Type B pancreatic cell (in vitro differentiated cells): ENCODE measurements at regions not wholly inside any gene's neighbourhood (a gene's known extent, or its start where the extent isn't known, plus 50 kb on each side); places are given as distances from the start of the nearest gene placed in this dataset.
"Not testable (repeated sequence)": the region's sequence is repeated elsewhere in the genome, so short reads cannot be mapped to it uniquely, and the experiment has no call there.

ENCODE experiments used
- DNase-seq: peaks from one replicate; pipeline ENCODE4 v3.0.0; 2021; ENCODE audit warnings: mixed read lengths; ENCODE audit not compliant: unreplicated experiment; ENCODE audit errors: extremely low spot score
- H3K27ac Mint-ChIP-seq: 2 replicates; pipeline ENCODE4 v1.8.0; 2021; ENCODE audit warnings: mild to moderate bottlenecking, mixed read lengths
- H3K27me3 Mint-ChIP-seq: 2 replicates; pipeline ENCODE4 v1.8.0; 2021; ENCODE audit warnings: mixed read lengths
- H3K36me3 Mint-ChIP-seq: 2 replicates; pipeline ENCODE4 v1.8.0; 2021; ENCODE audit warnings: mixed read lengths
- H3K4me1 Mint-ChIP-seq: one replicate; pipeline ENCODE4 v1.8.0; 2021; ENCODE audit warnings: mixed read lengths; ENCODE audit not compliant: unreplicated experiment
- H3K4me3 Mint-ChIP-seq: 2 replicates; pipeline ENCODE4 v1.8.0; 2021; ENCODE audit warnings: mild to moderate bottlenecking, mixed read lengths
- H3K9me3 Mint-ChIP-seq: 2 replicates; pipeline ENCODE4 v1.8.0; 2021; ENCODE audit warnings: mixed read lengths
- TF ChIP-seq, protein P1 (sequence below): fragments of 200-600 bp; sonication (generic); conservative IDR thresholded peaks from 2 replicates; pipeline ENCODE4 v1.5.0; 2021; ENCODE audit warnings: antibody characterized with exemption, mild to moderate bottlenecking

DNA sequence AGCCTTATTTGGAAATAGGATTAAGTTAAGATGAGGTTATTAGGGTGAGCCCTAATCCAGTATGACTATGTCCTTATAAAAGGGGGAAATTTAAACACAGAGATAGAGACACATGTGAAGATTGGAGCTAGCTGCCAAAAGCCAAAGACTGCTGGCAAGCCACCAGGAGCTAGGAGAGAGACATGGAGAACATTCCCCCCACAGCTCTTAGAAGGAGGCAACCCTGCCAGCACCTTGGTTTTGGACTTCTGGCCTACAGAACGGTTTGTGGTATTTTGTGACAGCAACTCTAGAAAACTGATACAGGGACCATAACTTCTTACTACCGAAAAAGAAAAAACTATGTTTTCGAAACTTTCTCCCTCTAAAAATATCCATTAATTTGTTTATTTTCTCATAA is 245.3 kb upstream of the RARB start:
- H3K4me1 Mint-ChIP-seq: no peaks in the 10 kb centered on the region
- no peaks in the 10 kb centered on the region for H3K36me3 Mint-ChIP-seq
- peaks cover 5% of the 10 kb centered on the region for H3K9me3 Mint-ChIP-seq
- H3K27me3 Mint-ChIP-seq: peaks cover 20% of the 10 kb centered on the region
- H3K4me3 Mint-ChIP-seq: no peak overlapping the region
- TF ChIP-seq, protein P1, sequence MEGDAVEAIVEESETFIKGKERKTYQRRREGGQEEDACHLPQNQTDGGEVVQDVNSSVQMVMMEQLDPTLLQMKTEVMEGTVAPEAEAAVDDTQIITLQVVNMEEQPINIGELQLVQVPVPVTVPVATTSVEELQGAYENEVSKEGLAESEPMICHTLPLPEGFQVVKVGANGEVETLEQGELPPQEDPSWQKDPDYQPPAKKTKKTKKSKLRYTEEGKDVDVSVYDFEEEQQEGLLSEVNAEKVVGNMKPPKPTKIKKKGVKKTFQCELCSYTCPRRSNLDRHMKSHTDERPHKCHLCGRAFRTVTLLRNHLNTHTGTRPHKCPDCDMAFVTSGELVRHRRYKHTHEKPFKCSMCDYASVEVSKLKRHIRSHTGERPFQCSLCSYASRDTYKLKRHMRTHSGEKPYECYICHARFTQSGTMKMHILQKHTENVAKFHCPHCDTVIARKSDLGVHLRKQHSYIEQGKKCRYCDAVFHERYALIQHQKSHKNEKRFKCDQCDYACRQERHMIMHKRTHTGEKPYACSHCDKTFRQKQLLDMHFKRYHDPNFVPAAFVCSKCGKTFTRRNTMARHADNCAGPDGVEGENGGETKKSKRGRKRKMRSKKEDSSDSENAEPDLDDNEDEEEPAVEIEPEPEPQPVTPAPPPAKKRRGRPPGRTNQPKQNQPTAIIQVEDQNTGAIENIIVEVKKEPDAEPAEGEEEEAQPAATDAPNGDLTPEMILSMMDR: no peak
- no peak overlapping the region for H3K27ac Mint-ChIP-seq
- DNase-seq: no peak

DNA sequence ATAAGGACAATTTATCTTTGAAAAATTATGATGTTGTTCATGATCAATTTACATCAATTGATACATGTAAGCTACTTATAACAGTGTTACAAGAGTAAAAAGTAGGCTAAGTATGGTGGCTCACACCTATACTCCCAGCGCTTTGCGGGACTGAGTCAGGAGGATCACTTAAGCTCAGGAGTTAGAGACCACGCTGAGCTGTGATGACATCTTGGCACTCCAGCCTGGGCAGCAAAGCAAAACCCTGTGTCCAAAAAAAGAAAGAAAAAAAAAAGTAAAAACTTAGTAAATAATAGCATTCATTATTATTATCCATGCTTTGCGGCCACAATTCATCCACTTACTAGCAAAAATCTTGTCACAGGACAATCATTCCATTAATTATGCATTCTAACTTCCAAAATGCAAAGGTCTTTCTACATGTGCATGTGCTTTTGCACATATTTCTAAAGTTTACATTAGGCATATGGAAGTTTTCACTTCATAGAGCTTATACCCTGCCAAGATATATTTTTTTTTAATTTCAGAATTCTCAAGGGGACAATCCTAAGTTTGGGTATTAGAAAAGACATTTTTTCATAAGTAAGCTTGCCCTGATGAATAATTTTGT is 243.3 kb upstream of the RARB start:
- no peak for DNase-seq
- H3K9me3 Mint-ChIP-seq: no peaks in the 10 kb centered on the region
- no peaks in the 10 kb centered on the region for H3K36me3 Mint-ChIP-seq
- H3K27ac Mint-ChIP-seq: no peak overlapping the region
- H3K27me3 Mint-ChIP-seq: peaks cover 10% of the 10 kb centered on the region
- TF ChIP-seq, protein P1: no peak
- no peaks in the 10 kb centered on the region for H3K4me1 Mint-ChIP-seq
- H3K4me3 Mint-ChIP-seq: no peak overlapping the region

DNA sequence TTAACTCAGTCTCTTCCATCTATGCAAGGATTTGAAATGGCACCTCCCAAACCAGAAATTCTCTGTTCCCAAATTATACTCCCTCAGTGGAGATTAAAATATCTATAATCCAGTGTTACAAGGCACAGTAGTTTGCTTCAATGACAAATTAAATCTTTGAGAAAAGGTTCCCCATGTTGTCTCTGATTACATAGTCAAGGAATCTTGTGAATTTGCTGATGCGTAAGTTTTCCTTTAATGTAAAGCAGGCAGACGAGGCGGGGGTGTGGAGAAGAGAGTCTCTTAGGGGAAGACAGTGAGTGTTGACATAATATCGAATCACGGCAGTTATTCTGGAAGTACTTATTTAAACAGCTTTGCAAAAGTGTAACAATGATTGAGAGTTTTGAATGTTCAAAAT is 236.4 kb upstream of the RARB start:
- no peaks in the 10 kb centered on the region for H3K27me3 Mint-ChIP-seq
- peaks cover 18% of the 10 kb centered on the region for H3K9me3 Mint-ChIP-seq
- peaks cover 13% of the 10 kb centered on the region for H3K4me1 Mint-ChIP-seq
- no peaks in the 10 kb centered on the region for H3K36me3 Mint-ChIP-seq
- peak overlapping the region; percentile 8 for H3K27ac Mint-ChIP-seq
- no peak overlapping the region for H3K4me3 Mint-ChIP-seq
- TF ChIP-seq, protein P1: no peak
- DNase-seq: no peak

DNA sequence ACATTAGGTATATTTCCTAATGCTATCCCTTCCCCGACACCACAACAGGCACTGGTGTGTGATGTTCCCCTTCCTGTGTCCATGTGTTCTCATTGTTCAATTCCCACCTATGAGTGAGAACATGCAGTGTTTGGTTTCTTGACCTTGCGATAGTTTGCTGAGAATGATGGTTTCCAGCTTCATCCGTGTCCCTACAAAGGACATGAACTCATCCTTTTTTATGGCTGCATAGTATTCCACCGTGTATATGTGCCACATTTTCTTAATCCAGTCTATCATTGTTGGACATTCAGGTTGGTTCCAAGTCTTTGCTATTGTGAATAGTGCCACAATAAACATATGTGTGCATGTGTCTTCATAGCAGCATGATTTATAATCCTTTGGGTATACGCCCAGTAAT is 228.5 kb upstream of the RARB start:
- H3K27me3 Mint-ChIP-seq, DNase-seq, H3K36me3 Mint-ChIP-seq, H3K4me1 Mint-ChIP-seq, H3K27ac Mint-ChIP-seq, H3K4me3 Mint-ChIP-seq: not testable (repeated sequence)
- H3K9me3 Mint-ChIP-seq: peaks cover 25% of the 10 kb centered on the region

DNA sequence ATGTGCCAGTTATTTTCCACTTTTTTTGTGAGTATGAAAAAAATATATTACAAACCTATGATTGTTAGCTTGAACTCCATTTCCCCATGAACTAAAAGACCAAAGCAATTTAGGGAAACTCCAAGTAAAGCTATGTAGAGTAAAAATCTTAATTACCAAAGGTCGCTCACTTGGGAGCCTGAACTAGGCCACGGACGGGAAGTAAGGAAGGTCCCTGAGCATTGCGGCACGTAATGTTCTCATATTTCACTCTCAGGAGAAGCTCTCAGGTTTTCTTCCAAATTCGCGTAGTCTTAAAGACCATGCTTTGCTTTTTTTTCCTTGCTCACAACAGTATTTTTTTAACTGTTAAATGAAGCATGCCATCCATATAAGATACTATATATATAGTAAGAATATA is 215.3 kb upstream of the RARB start:
- Mint-ChIP-seq H3K4me3 (peak overlapping the region; percentile 24), H3K36me3 (peaks cover 3% of the 10 kb centered on the region), H3K27ac (no peak overlapping the region), H3K4me1 (peaks cover 12% of the 10 kb centered on the region), H3K9me3 (peaks cover 8% of the 10 kb centered on the region), H3K27me3 (peaks cover 3% of the 10 kb centered on the region)
- DNase-seq: no peak
- TF ChIP-seq, protein P1: no peak

DNA sequence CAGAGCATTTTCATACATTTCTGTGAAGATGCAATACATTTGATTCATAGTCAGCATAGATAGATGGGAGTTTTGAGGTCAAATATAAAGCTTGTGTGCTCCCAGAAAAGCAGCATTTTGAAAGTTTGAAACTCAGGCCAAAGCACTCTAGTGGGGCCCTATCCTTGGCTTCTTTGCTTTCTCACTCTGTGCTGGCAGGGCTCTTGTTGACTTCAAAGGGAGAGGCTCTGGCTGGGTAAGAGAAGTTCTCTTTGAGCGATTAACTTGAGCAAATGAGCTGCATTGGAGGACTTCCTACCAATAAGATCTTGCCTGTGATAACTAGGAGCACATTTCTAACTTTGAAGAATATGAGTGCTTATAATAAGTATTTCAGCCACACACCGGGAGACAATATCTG is 214.0 kb upstream of the RARB start:
- TF ChIP-seq, protein P1: no peak
- H3K27me3 Mint-ChIP-seq: peaks cover 2% of the 10 kb centered on the region
- peaks cover 8% of the 10 kb centered on the region for H3K4me1 Mint-ChIP-seq
- H3K27ac Mint-ChIP-seq: no peak overlapping the region
- no peak for DNase-seq
- H3K9me3 Mint-ChIP-seq: peaks cover under 1% of the 10 kb centered on the region
- no peak overlapping the region for H3K4me3 Mint-ChIP-seq
- H3K36me3 Mint-ChIP-seq: no peaks in the 10 kb centered on the region
